Stimulated activated CD4-positive, alpha-beta T cell treated with anti-CD3 and anti-CD28 coated beads, Interleukin-12 subunit alpha, Interleukin-12 subunit beta, amount 100 ng/mL, for 48 hours (primary cell): ENCODE measurements at regions not wholly inside any gene's neighbourhood (a gene's known extent, or its start where the extent isn't known, plus 50 kb on each side); places are given as distances from the start of the nearest gene placed in this dataset.

ENCODE experiments used
- DNase-seq, 3 donors: peaks; one replicate each; pipeline ENCODE4 v3.0.0-alpha.2; 2020; ENCODE audit warnings: low read depth in 2 of 3, low spot score in 1 of 3

GRCh38 chr2:38174131-38174530 is 98.2 kb upstream of the CYP1B1 start:
- DNase-seq, result no peak

- no peak for DNase-seq
Observed at GRCh38 chr2:38173683-38174082, 97.7 kb upstream of the CYP1B1 start.

- no peak for DNase-seq
Observed at GRCh38 chr2:38171208-38171855, 95.4 kb upstream of the CYP1B1 start.

- DNase-seq, result no peak
Observed at GRCh38 chr2:38170733-38171132, 94.8 kb upstream of the CYP1B1 start.

- DNase-seq, result no peak
Observed at GRCh38 chr2:38170067-38170466, 94.1 kb upstream of the CYP1B1 start.

- DNase-seq, result no peak
Observed at GRCh38 chr2:38168710-38169480, 92.9 kb upstream of the CYP1B1 start.

GRCh38 chr2:38167968-38168350 is 92.0 kb upstream of the CYP1B1 start:
- no peak for DNase-seq

GRCh38 chr2:38165698-38166097 is 89.7 kb upstream of the CYP1B1 start:
- DNase-seq, result no peak

- no peak for DNase-seq
Observed at GRCh38 chr2:38164881-38165280, 88.9 kb upstream of the CYP1B1 start.

- DNase-seq, result no peak
Observed at GRCh38 chr2:38163579-38163978, 87.6 kb upstream of the CYP1B1 start.

GRCh38 chr2:38163006-38163405 is 87.1 kb upstream of the CYP1B1 start:
- no peak for DNase-seq

- DNase-seq, result no peak
Observed at GRCh38 chr2:38160516-38160915, 84.6 kb upstream of the CYP1B1 start.

- DNase-seq, result no peak
Observed at GRCh38 chr2:38159597-38159996, 83.6 kb upstream of the CYP1B1 start.

- DNase-seq, result no peak
Observed at GRCh38 chr2:38159191-38159590, 83.2 kb upstream of the CYP1B1 start.

GRCh38 chr2:38158378-38159118 is 82.6 kb upstream of the CYP1B1 start:
- no peak for DNase-seq

- DNase-seq, result no peak
Observed at GRCh38 chr2:38156436-38156835, 80.5 kb upstream of the CYP1B1 start.

GRCh38 chr2:38155015-38155414 is 79.1 kb upstream of the CYP1B1 start:
- DNase-seq, result no peak

- DNase-seq, result no peak
Observed at GRCh38 chr2:38154395-38154794, 78.4 kb upstream of the CYP1B1 start.

- no peak for DNase-seq
Observed at GRCh38 chr2:38153476-38154135, 77.7 kb upstream of the CYP1B1 start.

- no peak for DNase-seq
Observed at GRCh38 chr2:38152913-38153312, 77.0 kb upstream of the CYP1B1 start.

- no peak for DNase-seq
Observed at GRCh38 chr2:38152035-38152434, 76.1 kb upstream of the CYP1B1 start.

- no peak for DNase-seq
Observed at GRCh38 chr2:38149531-38149930, 73.6 kb upstream of the CYP1B1 start.
